ENCODE measurements at regions not wholly inside any gene's neighbourhood (a gene's known extent, or its start where the extent isn't known, plus 50 kb on each side); places are given as distances from the start of the nearest gene placed in this dataset.

DNA sequence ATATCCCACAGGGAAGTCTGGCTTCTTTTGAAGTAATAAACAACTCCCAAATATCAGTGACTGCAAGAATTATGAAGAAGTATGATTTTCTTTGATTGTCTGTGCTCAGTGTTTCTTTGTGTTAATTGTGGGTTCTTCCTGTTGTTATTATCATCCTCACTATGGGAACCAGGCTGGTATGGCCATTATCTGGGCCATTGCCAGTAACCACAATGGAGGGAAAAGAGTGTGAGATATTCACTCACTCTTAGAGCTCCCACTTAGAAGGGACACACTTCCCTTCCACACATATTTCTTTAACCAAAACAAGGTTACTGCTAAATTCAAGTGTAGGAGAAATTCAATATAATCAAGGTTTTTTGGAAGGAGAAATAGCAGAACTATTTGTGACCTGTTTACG lies 503.7 kb downstream of the SLC6A15 start:
- TF ChIP-seq, protein P1, sequence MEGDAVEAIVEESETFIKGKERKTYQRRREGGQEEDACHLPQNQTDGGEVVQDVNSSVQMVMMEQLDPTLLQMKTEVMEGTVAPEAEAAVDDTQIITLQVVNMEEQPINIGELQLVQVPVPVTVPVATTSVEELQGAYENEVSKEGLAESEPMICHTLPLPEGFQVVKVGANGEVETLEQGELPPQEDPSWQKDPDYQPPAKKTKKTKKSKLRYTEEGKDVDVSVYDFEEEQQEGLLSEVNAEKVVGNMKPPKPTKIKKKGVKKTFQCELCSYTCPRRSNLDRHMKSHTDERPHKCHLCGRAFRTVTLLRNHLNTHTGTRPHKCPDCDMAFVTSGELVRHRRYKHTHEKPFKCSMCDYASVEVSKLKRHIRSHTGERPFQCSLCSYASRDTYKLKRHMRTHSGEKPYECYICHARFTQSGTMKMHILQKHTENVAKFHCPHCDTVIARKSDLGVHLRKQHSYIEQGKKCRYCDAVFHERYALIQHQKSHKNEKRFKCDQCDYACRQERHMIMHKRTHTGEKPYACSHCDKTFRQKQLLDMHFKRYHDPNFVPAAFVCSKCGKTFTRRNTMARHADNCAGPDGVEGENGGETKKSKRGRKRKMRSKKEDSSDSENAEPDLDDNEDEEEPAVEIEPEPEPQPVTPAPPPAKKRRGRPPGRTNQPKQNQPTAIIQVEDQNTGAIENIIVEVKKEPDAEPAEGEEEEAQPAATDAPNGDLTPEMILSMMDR (IDR thresholded peaks at IDR 0.05; ENCODE audit: insufficient read depth, low read depth, low read length): no peak
- no peak for TF ChIP-seq EZH2 (IDR thresholded peaks at IDR 0.05; ENCODE audit: insufficient read depth, low read length)

All from astrocyte (in vitro differentiated cells and primary cell).